OCI-M1 (cell line): ENCODE measurements at regions not wholly inside any gene's neighbourhood (a gene's known extent, or its start where the extent isn't known, plus 50 kb on each side); places are given as distances from the start of the nearest gene placed in this dataset.

ENCODE experiments used
- DNase-seq: peaks from one replicate; lab custom pipeline; 2025; lab: John Stamatoyannopoulos, UW

DNA sequence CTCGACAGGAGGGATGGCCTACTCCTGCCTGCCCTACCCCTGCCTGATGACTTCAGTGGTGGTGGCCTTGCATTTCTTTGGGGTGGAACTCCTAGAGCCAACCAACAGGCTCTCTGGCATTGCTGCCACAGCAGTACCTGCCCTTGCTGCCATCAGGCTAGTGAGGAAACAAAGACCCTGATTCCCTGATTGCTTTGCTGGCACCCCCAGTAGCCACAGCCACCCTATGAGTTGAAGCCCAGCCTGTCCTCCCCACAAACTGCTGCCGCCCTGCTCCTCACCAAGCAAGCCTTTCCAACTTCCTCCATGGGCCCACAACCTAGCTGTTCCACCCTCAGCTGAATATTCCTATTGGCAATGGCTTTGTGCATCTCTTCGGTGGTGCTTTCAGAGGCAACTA lies 52.5 kb upstream of the KHDRBS2 start:
- no peak for DNase-seq
